GM12873 (cell line): ENCODE measurements at regions not wholly inside any gene's neighbourhood (a gene's known extent, or its start where the extent isn't known, plus 50 kb on each side); places are given as distances from the start of the nearest gene placed in this dataset.

Source experiments
- CTCF ChIP-seq: IDR thresholded peaks from 2 replicates; pipeline ENCODE4 v1.5.1; 2012; ENCODE audit warnings: low read depth, mild to moderate bottlenecking, moderate library complexity, low read length, control low read depth; ENCODE audit not compliant: insufficient read depth; ENCODE audit errors: missing control alignments

GRCh38 chr14:97116546-97116945 lies 319.4 kb downstream of the VRK1 start:
- TF ChIP-seq CTCF: no peak

- TF ChIP-seq CTCF: no peak
These were observed 320.5 kb downstream of the VRK1 start for GRCh38 chr14:97117693-97118092.

DNA sequence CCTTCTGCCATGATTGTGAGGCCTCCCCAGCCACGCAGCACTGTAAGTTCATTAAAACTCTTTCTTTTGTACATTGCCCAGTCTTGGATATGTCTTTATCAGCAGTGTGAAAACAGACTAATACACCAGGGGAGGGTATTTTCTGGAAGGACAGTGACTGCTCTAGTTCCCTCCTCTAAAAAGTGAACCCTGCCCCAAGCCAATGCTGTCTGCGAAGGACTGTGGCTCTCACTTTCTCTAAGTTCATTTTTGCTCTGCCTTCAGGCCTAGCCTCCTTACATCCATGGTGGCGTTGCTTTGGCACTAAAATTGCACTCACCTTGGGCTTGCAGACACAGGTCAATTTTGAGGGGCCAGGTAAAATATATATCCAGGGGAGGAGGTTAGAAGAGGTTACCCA lies 323.0 kb downstream of the VRK1 start:
- TF ChIP-seq CTCF: no peak

- TF ChIP-seq CTCF: no peak
These were observed 323.4 kb downstream of the VRK1 start for GRCh38 chr14:97120611-97121031.

GRCh38 chr14:97129639-97130038 lies 332.5 kb downstream of the VRK1 start:
- no peak for TF ChIP-seq CTCF

GRCh38 chr14:97137705-97138104 lies 340.5 kb downstream of the VRK1 start:
- TF ChIP-seq CTCF: no peak

- TF ChIP-seq CTCF: no peak
These were observed 341.6 kb downstream of the VRK1 start for GRCh38 chr14:97138801-97139200.
